SK-N-SH (cell line): ENCODE measurements at regions not wholly inside any gene's neighbourhood (a gene's known extent, or its start where the extent isn't known, plus 50 kb on each side); places are given as distances from the start of the nearest gene placed in this dataset.
A peak's percentile ranks its signal among the peaks of the same experiment; 100 is the strongest.

Experiments used
- CTCF ChIA-PET: fragments of 300-600, 350-600 bp; formaldehyde crosslinking; extraction: SDS; loops from one replicate; lab custom pipeline; 2021; lab: Yijun Ruan, JAX
- POLR2A ChIA-PET: fragments of 350-600 bp; sonication (Branson Sonifier 250); formaldehyde crosslinking; extraction: SDS; loops from one replicate; lab custom pipeline; 2020; ENCODE audit warnings: antibody characterized with exemption, inconsistent platforms; lab: Yijun Ruan, JAX
- DNase-seq: peaks from one replicate; pipeline ENCODE4 v3.0.0; 2012
- H2AFZ ChIP-seq: fragments of 200-600 bp; sonication (generic); 2 replicates; pipeline ENCODE4 v1.8.1; 2016; ENCODE audit warnings: antibody characterized with exemption, mild to moderate bottlenecking, low read depth
- H3F3A ChIP-seq: fragments of 200-600 bp; sonication (generic); replicated peaks from 2 replicates; pipeline ENCODE3; 2016; ENCODE audit warnings: antibody characterized with exemption, mild to moderate bottlenecking; ENCODE audit not compliant: insufficient read depth
- H3K27ac ChIP-seq, 2 experiments: fragments of 200-500 bp in 1 of 2; fragments of 200-600 bp in 1 of 2; sonication (Bioruptor generic) in 1 of 2; sonication (generic), shearing (Covaris generic) in 1 of 2; 2 replicates each; pipeline versions ENCODE4 v1.5.1 to v1.6.1; 2014 to 2016; ENCODE audit warnings: low read depth in 2 of 2, inconsistent platforms in 1 of 2, low read length in 1 of 2, mild to moderate bottlenecking in 1 of 2, mixed read lengths in 1 of 2
- H3K27me3 ChIP-seq: fragments of 200-600 bp; sonication (generic), shearing (Covaris generic); 2 replicates; pipeline ENCODE4 v1.6.1; 2016; ENCODE audit warnings: mixed run types; ENCODE audit not compliant: insufficient read depth
- H3K36me3 ChIP-seq, 2 experiments: fragments of 200-500 bp in 1 of 2; fragments of 200-600 bp in 1 of 2; sonication (Bioruptor generic) in 1 of 2; sonication (generic) in 1 of 2; replicated peaks in 1 of 2; 2 replicates each; pipeline versions ENCODE3 to v1.5.1; 2014 to 2016; ENCODE audit warnings: low read length in 1 of 2, mild to moderate bottlenecking in 1 of 2; ENCODE audit not compliant: insufficient read depth in 2 of 2, control insufficient read depth in 1 of 2
- H3K4me1 ChIP-seq, 2 experiments: fragments of 200-500 bp in 1 of 2; fragments of 200-600 bp in 1 of 2; sonication (Bioruptor generic) in 1 of 2; sonication (generic), shearing (Covaris generic) in 1 of 2; 2 replicates each; pipeline versions ENCODE4 v1.5.1 to v1.6.1; 2014 to 2016; ENCODE audit warnings: low read depth in 1 of 2, low read length in 1 of 2, mixed run types in 1 of 2; ENCODE audit not compliant: insufficient read depth in 2 of 2, control insufficient read depth in 1 of 2
- H3K4me2 ChIP-seq: fragments of 200-600 bp; sonication (generic), shearing (Covaris generic); 2 replicates; pipeline ENCODE4 v1.6.1; 2017; ENCODE audit warnings: mixed run types
- H3K4me3 ChIP-seq, 2 experiments: fragments of 200-500 bp in 1 of 2; fragments of 200-600 bp in 1 of 2; sonication (Bioruptor generic) in 1 of 2; sonication (generic), shearing (Covaris generic) in 1 of 2; 2 replicates each; pipeline versions ENCODE4 v1.5.1 to v1.8.1; 2014 to 2016; ENCODE audit warnings: low read depth in 2 of 2, inconsistent platforms in 1 of 2, low read length in 1 of 2, mild to moderate bottlenecking in 1 of 2, mixed read lengths in 1 of 2, moderate library complexity in 1 of 2
- H3K79me2 ChIP-seq: fragments of 200-600 bp; sonication (generic); 2 replicates; pipeline ENCODE4 v1.8.1; 2017; ENCODE audit warnings: mild to moderate bottlenecking; ENCODE audit not compliant: insufficient read depth
- H3K9ac ChIP-seq: fragments of 200-600 bp; sonication (generic); 2 replicates; pipeline ENCODE4 v1.6.1; 2017; ENCODE audit warnings: mixed run types
- H3K9me2 ChIP-seq: fragments of 200-600 bp; sonication (generic); 2 replicates; pipeline ENCODE4 v1.6.1; 2017; ENCODE audit warnings: mixed run types
- H3K9me3 ChIP-seq: fragments of 200-600 bp; sonication (generic); 2 replicates; pipeline ENCODE4 v1.6.1; 2017; ENCODE audit warnings: mixed run types, mild to moderate bottlenecking, moderate library complexity
- H4K20me1 ChIP-seq: fragments of 200-600 bp; sonication (generic); 2 replicates; pipeline ENCODE4 v1.6.1; 2017; ENCODE audit warnings: mild to moderate bottlenecking, mixed run types; ENCODE audit not compliant: insufficient read depth
- CHD2 ChIP-seq: fragments of 150-350 bp; IDR thresholded peaks from 2 replicates; pipeline ENCODE4 v1.6.1; 2018; ENCODE audit warnings: low read length; ENCODE audit not compliant: partially characterized antibody
- FOSL2 ChIP-seq: IDR thresholded peaks from 2 replicates; pipeline ENCODE4 v1.4.0; 2012; ENCODE audit warnings: low read depth, mild to moderate bottlenecking, moderate library complexity, borderline replicate concordance
- JUND ChIP-seq: IDR thresholded peaks from 2 replicates; pipeline ENCODE4 v1.4.0; 2012
- MEF2A ChIP-seq: IDR thresholded peaks from 2 replicates; pipeline ENCODE4 v1.4.0; 2012; ENCODE audit warnings: low read depth, borderline replicate concordance
- SIN3A ChIP-seq: IDR thresholded peaks from 2 replicates; pipeline ENCODE4 v1.6.1; 2012; ENCODE audit warnings: low read depth, mild to moderate bottlenecking, low read length, moderate library complexity, borderline replicate concordance
- TAF1 ChIP-seq: IDR thresholded peaks from 2 replicates; pipeline ENCODE4 v1.6.1; 2012; ENCODE audit warnings: low read depth, mild to moderate bottlenecking, low read length, moderate library complexity, borderline replicate concordance
- WGBS: methylation state at CpG from one replicate; pipeline ENCODE4 v1.1.6; 2017; ENCODE audit warnings: low lambda C conversion rate; 5-methylcytosine and 5-hydroxymethylcytosine counted together
- TF ChIP-seq, protein P1 (sequence below): IDR thresholded peaks from 2 replicates; pipeline ENCODE4; 2012

DNA sequence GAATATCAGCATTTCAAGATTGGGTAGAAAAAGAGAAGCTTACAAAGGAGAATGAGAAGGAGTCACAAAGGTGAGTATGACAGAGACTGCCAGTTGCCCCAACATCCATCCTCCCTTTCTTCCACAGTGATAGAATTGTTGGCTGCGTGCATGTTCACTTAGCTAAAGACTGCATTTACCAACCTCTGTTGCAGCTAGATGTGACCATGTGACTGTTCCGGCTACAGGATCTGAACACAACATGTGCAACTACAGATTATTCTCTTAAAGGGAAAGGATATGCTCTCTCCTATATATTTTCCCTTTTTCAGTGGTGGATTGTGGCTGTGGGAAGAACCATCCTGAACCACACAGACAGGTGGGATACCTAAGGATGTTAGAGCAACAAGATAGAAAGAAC lies 60.5 kb upstream of the ZNRF2 start:
- H3K79me2 ChIP-seq = no peaks in the 10 kb centered on the region
- H4K20me1 ChIP-seq = no peaks in the 10 kb centered on the region
- H2AFZ ChIP-seq = no peak overlapping the region
- CTCF ChIA-PET = interaction anchor here (0.7 to 2.0 kb wide), 3 partner anchors 10 to 88 kb away, joined by 3 to 5 read pairs (median 3); no protein-coding TSS in a partner anchor
- no peaks in the 10 kb centered on the region for H3K36me3 ChIP-seq
- peaks cover 9 to 24% of the 10 kb centered on the region in 2 experiments; a peak in 2 of 4 replicates for H3K4me1 ChIP-seq
- H3K4me2 ChIP-seq = no peak overlapping the region
- peaks cover 8% of the 10 kb centered on the region for H3F3A ChIP-seq
- no peak overlapping the region for H3K9ac ChIP-seq
- POLR2A ChIA-PET = no interaction called here
- H3K27ac ChIP-seq = no peak overlapping the region
- TF ChIP-seq, protein P1, sequence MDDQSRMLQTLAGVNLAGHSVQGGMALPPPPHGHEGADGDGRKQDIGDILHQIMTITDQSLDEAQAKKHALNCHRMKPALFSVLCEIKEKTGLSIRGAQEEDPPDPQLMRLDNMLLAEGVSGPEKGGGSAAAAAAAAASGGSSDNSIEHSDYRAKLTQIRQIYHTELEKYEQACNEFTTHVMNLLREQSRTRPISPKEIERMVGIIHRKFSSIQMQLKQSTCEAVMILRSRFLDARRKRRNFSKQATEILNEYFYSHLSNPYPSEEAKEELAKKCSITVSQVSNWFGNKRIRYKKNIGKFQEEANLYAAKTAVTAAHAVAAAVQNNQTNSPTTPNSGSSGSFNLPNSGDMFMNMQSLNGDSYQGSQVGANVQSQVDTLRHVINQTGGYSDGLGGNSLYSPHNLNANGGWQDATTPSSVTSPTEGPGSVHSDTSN = no peak
- TF ChIP-seq CHD2 (no peak), MEF2A (no peak), TAF1 (no peak)
- TF ChIP-seq, all 33 proteins: peak for 0
- H3K4me3 ChIP-seq = no peak overlapping the region
- peaks cover 10% of the 10 kb centered on the region; the same call in 1 of the 2 replicates for H3K9me3 ChIP-seq
- H3K27me3 ChIP-seq = no peaks in the 10 kb centered on the region
- no peak for DNase-seq
- H3K9me2 ChIP-seq = no peaks in the 10 kb centered on the region
- WGBS = 89% methylated on average over 2 of the region's 2 CpGs

DNA sequence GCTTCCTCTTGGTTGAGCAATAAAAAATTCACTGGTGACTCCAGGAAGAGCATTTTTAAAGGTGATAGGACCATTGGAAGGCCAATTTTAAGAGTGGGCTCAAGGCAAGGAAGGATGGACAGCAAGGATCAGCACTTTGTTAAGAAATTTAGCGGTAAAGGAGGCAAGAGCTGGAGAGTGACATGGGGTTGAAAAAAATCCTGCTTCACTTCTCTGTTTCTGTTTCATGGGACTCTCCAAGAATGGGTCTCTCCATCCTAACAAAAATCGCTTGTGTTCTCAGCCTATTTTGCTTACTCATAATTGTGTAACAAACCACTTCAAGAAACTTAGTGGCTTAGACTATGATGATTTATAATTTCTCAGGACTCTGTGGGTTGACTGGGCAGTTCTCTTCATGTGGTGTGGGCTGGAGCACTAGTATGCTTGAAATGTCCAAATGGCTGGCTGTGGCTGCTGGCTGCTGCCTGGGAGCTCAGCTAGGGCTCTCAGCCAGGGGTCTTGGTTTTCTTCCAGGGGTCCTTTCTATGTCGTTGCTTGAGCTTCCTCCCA lies 59.8 kb upstream of the ZNRF2 start:
- Histone ChIP-seq H3K79me2 (no peaks in the 10 kb centered on the region), H2AFZ (no peak overlapping the region), H3K4me2 (no peak overlapping the region), H3K36me3 (no peaks in the 10 kb centered on the region), H3K9me3 (peaks cover 5% of the 10 kb centered on the region; the same call in 1 of the 2 replicates), H3K27me3 (no peaks in the 10 kb centered on the region), H4K20me1 (no peaks in the 10 kb centered on the region), H3F3A (peaks cover 8% of the 10 kb centered on the region), H3K9me2 (no peaks in the 10 kb centered on the region), H3K27ac (no peak overlapping the region), H3K9ac (no peak overlapping the region), H3K4me3 (no peak overlapping the region), H3K4me1 (peaks cover 9 to 24% of the 10 kb centered on the region in 2 experiments; a peak in 2 of 4 replicates)
- ChIA-PET POLR2A (no interaction called here), CTCF (interaction anchor here (1.2 to 2.0 kb wide), 2 partner anchors 51 to 89 kb away, joined by 3 to 5 read pairs; no protein-coding TSS in a partner anchor)
- no peak for DNase-seq
- 65% methylated on average over 3 of the region's 3 CpGs for WGBS
- no peak for TF ChIP-seq SIN3A
- TF ChIP-seq FOSL2 = peak; percentile 7; the same call in 1 of the 2 replicates
- peak; percentile 34; the same call in 1 of the 2 replicates for TF ChIP-seq JUND
- TF ChIP-seq, protein P1 = peak; percentile 55
